ENCODE measurements at regions not wholly inside any gene's neighbourhood (a gene's known extent, or its start where the extent isn't known, plus 50 kb on each side); places are given as distances from the start of the nearest gene placed in this dataset.

- in situ Hi-C loops (cut with HindIII; ENCODE audit: low sequenced_read_pairs) = no loop called here
- no peak for DNase-seq (ENCODE audit: low read depth)
- no peak overlapping the region for H3K4me3 ChIP-seq (ENCODE audit: low read depth, low read length)
- TF ChIP-seq CTCF (IDR thresholded peaks at IDR 0.05; ENCODE audit: low read depth, low read length, missing control alignments) = no peak
Measured at GRCh38 chr2:88345842-88346241, 106.7 kb downstream of the FOXI3 start.

DNA sequence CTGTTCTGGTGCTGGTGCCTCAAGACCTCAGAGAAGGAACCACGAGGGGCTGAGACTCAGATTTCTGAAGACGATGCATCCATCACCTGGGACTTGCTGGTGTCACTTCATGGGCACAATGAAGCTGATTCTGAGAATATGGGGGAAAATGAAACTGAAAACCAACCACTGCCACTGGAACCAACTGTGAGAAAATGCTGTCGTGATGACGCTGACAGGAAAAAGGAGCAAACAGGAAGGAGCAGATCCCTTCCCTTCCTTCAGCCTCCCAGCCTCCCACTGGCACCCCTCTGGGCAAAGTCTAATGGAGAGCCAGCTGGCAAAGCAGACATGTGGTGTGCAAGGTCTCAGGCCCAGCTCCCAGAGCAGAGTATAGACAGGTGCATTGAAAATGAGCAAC lies 109.7 kb downstream of the FOXI3 start:
- in situ Hi-C loops (cut with HindIII; ENCODE audit: low sequenced_read_pairs) = no loop called here
- DNase-seq (ENCODE audit: low read depth) = no peak
- no peak for TF ChIP-seq CTCF (IDR thresholded peaks at IDR 0.05; ENCODE audit: low read depth, low read length, missing control alignments)
- H3K4me3 ChIP-seq (ENCODE audit: low read depth, low read length) = no peak overlapping the region

DNA sequence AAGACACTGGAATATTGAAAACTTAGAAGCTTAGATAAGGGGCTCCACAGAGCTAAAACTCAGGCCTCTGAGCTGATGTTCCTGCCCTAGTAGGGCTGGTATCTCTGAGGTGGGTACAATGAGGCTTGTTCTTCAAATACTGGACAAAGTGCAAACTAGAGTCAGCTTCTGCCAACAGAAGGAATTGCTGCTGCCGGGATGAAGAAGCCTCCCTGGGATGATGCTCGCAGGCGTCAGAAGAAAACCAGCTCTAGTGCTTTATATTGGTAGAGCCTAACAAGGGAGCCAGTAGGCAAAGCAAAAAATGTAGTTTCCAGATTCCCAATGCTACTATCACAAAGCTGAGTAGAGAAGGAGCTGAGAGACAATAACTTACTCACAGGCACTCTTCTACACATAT lies 118.1 kb downstream of the FOXI3 start:
- no peak for DNase-seq (ENCODE audit: low read depth)
- in situ Hi-C loops (cut with HindIII; ENCODE audit: low sequenced_read_pairs) = loop anchor here (5.0 kb wide), 1 partner anchor 83 kb away; no protein-coding TSS in a partner anchor
- no peak for TF ChIP-seq CTCF (IDR thresholded peaks at IDR 0.05; ENCODE audit: low read depth, low read length, missing control alignments)
- no peak overlapping the region for H3K4me3 ChIP-seq (ENCODE audit: low read depth, low read length)

GRCh38 chr2:88331239-88331638 lies 121.3 kb downstream of the FOXI3 start:
- TF ChIP-seq CTCF (IDR thresholded peaks at IDR 0.05; ENCODE audit: low read depth, low read length, missing control alignments) = no peak
- no peak overlapping the region for H3K4me3 ChIP-seq (ENCODE audit: low read depth, low read length)
- in situ Hi-C loops (cut with HindIII; ENCODE audit: low sequenced_read_pairs) = loop anchor here (5.0 kb wide), 1 partner anchor 86 kb away; no protein-coding TSS in a partner anchor

DNA sequence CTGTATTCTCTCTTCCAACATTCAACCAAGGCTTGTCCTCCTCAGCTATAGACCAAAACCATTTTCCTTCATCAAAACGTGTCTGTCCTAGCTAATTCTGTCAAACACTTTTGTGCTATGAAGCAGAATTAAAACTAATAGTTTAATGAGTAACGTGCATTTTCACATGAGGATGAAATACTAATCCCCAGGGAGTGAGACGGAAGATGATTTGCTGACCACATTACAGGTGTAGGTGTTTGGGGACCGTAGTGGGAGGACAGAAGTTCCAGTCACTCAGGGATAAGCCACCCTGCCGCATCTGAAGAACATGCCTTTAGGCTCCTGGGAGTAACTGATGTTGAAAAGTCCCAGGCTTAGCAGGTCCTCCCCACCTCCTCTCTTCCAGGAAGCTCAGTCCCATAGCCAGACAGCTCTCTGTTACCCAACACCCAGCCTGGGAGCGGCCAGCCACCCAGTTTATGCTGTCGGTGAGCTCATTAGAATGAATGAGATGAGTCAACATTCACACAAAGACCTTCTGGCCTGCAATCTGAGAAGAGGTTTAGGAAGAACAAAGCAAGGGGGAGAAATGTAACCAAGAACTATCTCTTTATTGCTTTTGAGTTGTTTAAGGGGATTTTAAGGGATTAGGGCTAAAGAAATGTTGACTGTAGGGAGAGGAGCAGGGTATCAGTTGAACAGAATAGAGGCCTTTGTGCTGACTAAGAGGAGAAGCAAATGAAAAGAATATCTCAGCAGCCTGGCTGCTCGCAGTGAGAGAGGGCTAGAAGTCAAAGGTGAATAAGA lies 122.5 kb downstream of the FOXI3 start:
- in situ Hi-C loops (cut with HindIII; ENCODE audit: low sequenced_read_pairs) = loop anchor here (5.0 kb wide), 1 partner anchor 87 kb away; no protein-coding TSS in a partner anchor
- no peak for TF ChIP-seq CTCF (IDR thresholded peaks at IDR 0.05; ENCODE audit: low read depth, low read length, missing control alignments)

More at GRCh38 chr2:88331239-88331638, 121.3 kb downstream of the FOXI3 start:
- no peak for DNase-seq (ENCODE audit: low read depth)

DNA sequence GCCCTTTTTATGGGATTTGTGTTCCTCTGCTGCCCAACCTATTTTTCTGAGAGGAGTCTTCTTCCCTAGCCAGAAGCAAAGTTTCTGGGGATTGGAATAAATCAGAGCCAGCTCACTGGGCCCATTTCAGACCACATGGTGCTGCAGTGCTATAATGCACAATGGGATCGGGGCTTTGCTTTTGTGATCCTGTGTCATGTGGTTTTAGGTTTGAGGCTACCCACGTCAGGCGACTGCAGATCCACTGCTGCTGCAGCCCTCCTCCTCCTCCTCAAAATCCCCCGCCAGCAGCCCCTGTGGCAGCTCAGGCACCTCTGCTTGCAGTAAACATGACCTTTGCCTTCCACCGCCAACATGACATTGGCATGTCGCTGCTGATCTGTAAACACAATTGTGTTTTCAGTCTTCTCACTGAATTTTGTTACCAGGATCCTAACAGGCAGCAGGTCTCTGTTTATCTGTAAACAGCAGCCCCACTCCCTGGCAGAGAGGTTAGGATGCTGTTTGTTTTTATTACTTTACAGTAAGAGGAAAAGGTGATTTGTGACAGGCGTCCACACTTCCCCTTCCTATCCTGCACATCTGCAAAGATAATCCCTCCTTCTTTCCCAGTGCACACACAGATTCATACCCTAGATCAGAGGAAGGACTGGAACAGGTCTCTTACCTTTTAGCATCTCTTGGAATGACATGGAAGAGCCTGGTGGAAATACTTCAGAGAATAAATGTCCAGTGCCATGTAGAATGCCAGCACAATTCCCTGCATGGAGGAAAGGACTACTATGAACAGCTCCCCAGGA lies 130.8 kb downstream of the FOXI3 start:
- no peak overlapping the region for H3K4me3 ChIP-seq (ENCODE audit: low read depth, low read length)
- no peak for TF ChIP-seq CTCF (IDR thresholded peaks at IDR 0.05; ENCODE audit: low read depth, low read length, missing control alignments)
- in situ Hi-C loops (cut with HindIII; ENCODE audit: low sequenced_read_pairs) = no loop called here
- DNase-seq (ENCODE audit: low read depth) = no peak

More for the DNA sequence above, 122.5 kb downstream of the FOXI3 start:
- H3K4me3 ChIP-seq (ENCODE audit: low read depth, low read length) = no peak overlapping the region
- DNase-seq (ENCODE audit: low read depth) = no peak
